Neuronal stem cell (in vitro differentiated cells): ENCODE measurements at regions not wholly inside any gene's neighbourhood (a gene's known extent, or its start where the extent isn't known, plus 50 kb on each side); places are given as distances from the start of the nearest gene placed in this dataset.

ENCODE experiments used
- DNase-seq: peaks from one replicate; pipeline ENCODE4 v3.0.0-alpha.2; 2013; ENCODE audit warnings: low spot score
- H2AFZ ChIP-seq: one replicate; pipeline ENCODE4 v1.6.1; 2013; ENCODE audit warnings: mild to moderate bottlenecking, low read length, inconsistent platforms
- H2AK5ac ChIP-seq: 2 replicates; pipeline ENCODE4 v1.6.1; 2013; ENCODE audit warnings: low read depth, mild to moderate bottlenecking, inconsistent platforms, low read length, moderate library complexity, mixed read lengths
- H2BK120ac ChIP-seq: 2 replicates; pipeline ENCODE4 v1.6.1; 2013; ENCODE audit warnings: low read depth, mild to moderate bottlenecking, inconsistent platforms, low read length, moderate library complexity, mixed read lengths
- H2BK12ac ChIP-seq: one replicate; pipeline ENCODE4 v1.6.1; 2013; ENCODE audit warnings: low read length, inconsistent platforms
- H2BK15ac ChIP-seq: 2 replicates; pipeline ENCODE4 v1.6.1; 2013; ENCODE audit warnings: mild to moderate bottlenecking, low read length, inconsistent platforms, mixed read lengths
- H2BK5ac ChIP-seq: one replicate; pipeline ENCODE4 v1.6.1; 2013; ENCODE audit warnings: inconsistent platforms, mild to moderate bottlenecking, low read length, moderate library complexity
- H3K14ac ChIP-seq: one replicate; pipeline ENCODE4 v1.6.1; 2013; ENCODE audit warnings: low read length, inconsistent platforms
- H3K18ac ChIP-seq: 2 replicates; pipeline ENCODE4 v1.6.1; 2013; ENCODE audit warnings: low read length, inconsistent platforms
- H3K23ac ChIP-seq: 2 replicates; pipeline ENCODE4 v1.6.1; 2013; ENCODE audit warnings: low read depth, mild to moderate bottlenecking, mixed read lengths, low read length, inconsistent platforms; ENCODE audit not compliant: poor library complexity
- H3K27ac ChIP-seq: replicated peaks from 3 replicates; pipeline ENCODE4 v1.5.1; 2013; ENCODE audit warnings: low read length, inconsistent platforms
- H3K27me3 ChIP-seq, 3 experiments: 2 replicates each; pipeline ENCODE4 v1.6.1; 2013; ENCODE audit warnings: low read length in 3 of 3, mild to moderate bottlenecking in 2 of 3, inconsistent platforms in 1 of 3, low read depth in 1 of 3, mixed read lengths in 1 of 3, moderate library complexity in 1 of 3; ENCODE audit not compliant: control insufficient read depth in 3 of 3, insufficient read depth in 3 of 3
- H3K36me3 ChIP-seq, 2 donors: replicated peaks in 1 of 2; 2 replicates each; pipeline ENCODE4 v1.6.1; 2013; ENCODE audit warnings: low read length in 2 of 2; ENCODE audit not compliant: control insufficient read depth in 2 of 2, insufficient read depth in 2 of 2
- H3K4ac ChIP-seq: 2 replicates; pipeline ENCODE4 v1.6.1; 2013; ENCODE audit warnings: inconsistent platforms, mild to moderate bottlenecking, low read length, moderate library complexity
- H3K4me1 ChIP-seq, 2 donors: 1 replicate in 1 of 2; 2 replicates in 1 of 2; pipeline ENCODE4 v1.6.1; 2013; ENCODE audit warnings: low read length in 2 of 2, low read depth in 1 of 2; ENCODE audit not compliant: control insufficient read depth in 2 of 2, insufficient read depth in 1 of 2
- H3K4me2 ChIP-seq: one replicate; pipeline ENCODE4 v1.6.1; 2013; ENCODE audit warnings: mild to moderate bottlenecking, low read length, inconsistent platforms; ENCODE audit not compliant: insufficient read depth, poor library complexity, severe bottlenecking
- H3K4me3 ChIP-seq, 2 donors: 2 replicates each; pipeline ENCODE4 v1.5.1; 2013; ENCODE audit warnings: low read length in 2 of 2, mild to moderate bottlenecking in 2 of 2, inconsistent platforms in 1 of 2, moderate library complexity in 1 of 2
- H3K79me1 ChIP-seq: one replicate; pipeline ENCODE4 v1.6.1; 2013; ENCODE audit warnings: low read depth, mild to moderate bottlenecking, inconsistent platforms, low read length, moderate library complexity
- H3K9ac ChIP-seq: one replicate; pipeline ENCODE4 v1.6.1; 2013; ENCODE audit warnings: mild to moderate bottlenecking, low read depth, low read length, inconsistent platforms; ENCODE audit not compliant: poor library complexity
- H3K9me3 ChIP-seq, 2 donors: replicated peaks in 1 of 2; 2 replicates each; pipeline versions ENCODE3 to v1.6.1; 2013; ENCODE audit warnings: low read length in 2 of 2, mild to moderate bottlenecking in 2 of 2, inconsistent platforms in 1 of 2, low read depth in 1 of 2, mixed read lengths in 1 of 2, moderate library complexity in 1 of 2; ENCODE audit not compliant: control insufficient read depth in 2 of 2, insufficient read depth in 1 of 2
- H4K8ac ChIP-seq: one replicate; pipeline ENCODE4 v1.6.1; 2013; ENCODE audit warnings: low read depth, mild to moderate bottlenecking, inconsistent platforms, low read length, moderate library complexity
- H4K91ac ChIP-seq: one replicate; pipeline ENCODE4 v1.6.1; 2013; ENCODE audit warnings: low read length, low read depth, mild to moderate bottlenecking, inconsistent platforms; ENCODE audit not compliant: poor library complexity
- WGBS, 2 donors: extraction: QIAGEN DNeasy Blood & Tissue Kit; methylation state at CpG; one replicate each; pipeline ENCODE4 v1.1.7; 2013; ENCODE audit warnings: missing lambda C conversion rate in 2 of 2, mixed read lengths in 1 of 2; ENCODE audit not compliant: insufficient read length in 2 of 2, insufficient replicate concordance in 1 of 2; ENCODE audit errors: extremely low coverage in 2 of 2; 5-methylcytosine and 5-hydroxymethylcytosine counted together

DNA sequence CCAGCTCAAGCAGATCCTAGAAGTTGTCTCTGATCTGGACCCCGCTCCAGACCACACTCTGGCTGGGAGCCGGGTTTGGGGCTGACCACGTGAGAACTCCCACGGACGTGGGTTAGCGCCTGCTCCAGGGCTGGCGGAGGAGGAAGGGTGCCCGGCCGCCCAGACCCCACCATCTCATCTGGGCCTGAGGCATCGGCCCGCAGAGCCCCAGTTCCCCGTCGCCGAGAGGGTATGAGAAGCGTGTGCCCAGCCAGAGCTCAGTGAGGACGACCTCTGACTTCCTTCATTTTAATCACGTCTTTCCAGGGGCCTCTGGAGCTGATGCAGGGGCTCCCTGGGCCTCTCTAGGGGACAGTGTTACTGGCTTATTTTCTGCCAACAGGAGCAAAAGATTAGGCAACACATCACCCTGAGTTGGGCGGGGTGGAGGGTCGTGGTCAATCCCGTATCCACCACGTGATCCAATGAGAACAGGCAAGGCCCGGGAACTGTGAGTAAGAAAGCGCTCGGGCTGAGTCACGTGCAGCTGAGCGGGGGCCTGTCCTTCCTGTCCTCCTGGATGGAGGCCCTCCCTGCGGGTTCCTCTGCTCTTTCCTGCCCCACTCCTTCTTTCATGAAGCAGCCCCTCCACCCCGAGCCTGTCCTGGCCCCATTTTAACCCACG, 81.1 kb downstream of the SIK1 start:
- Histone ChIP-seq H2AK5ac (peak overlapping the region; percentile 89), H3K9me3 (peaks cover 0 to 4% of the 10 kb centered on the region in 2 donors), H3K4me1 (peaks cover 6 to 25% of the 10 kb centered on the region in 2 donors), H3K14ac (peak overlapping the region; percentile 11), H3K4me3 (no peak overlapping the region), H3K23ac (no peak overlapping the region), H3K4ac (no peak overlapping the region), H3K9ac (no peak overlapping the region), H2BK120ac (peak overlapping the region; percentile 83), H3K4me2 (no peak overlapping the region), H3K36me3 (no peaks in the 10 kb centered on the region), H4K8ac (no peak overlapping the region), H3K27me3 (no peaks in the 10 kb centered on the region), H3K18ac (peak overlapping the region; percentile 85), H4K91ac (no peak overlapping the region), H2BK15ac (peak overlapping the region; percentile 93), H2BK12ac (peak overlapping the region; percentile 77), H2AFZ (peak overlapping the region; percentile 88), H2BK5ac (peak overlapping the region; percentile 70), H3K27ac (no peak overlapping the region), H3K79me1 (peaks cover 4% of the 10 kb centered on the region)
- WGBS, 2 donors, result no CpG with 5 or more reads among the region's 29 CpGs
- DNase-seq, result no peak

DNA sequence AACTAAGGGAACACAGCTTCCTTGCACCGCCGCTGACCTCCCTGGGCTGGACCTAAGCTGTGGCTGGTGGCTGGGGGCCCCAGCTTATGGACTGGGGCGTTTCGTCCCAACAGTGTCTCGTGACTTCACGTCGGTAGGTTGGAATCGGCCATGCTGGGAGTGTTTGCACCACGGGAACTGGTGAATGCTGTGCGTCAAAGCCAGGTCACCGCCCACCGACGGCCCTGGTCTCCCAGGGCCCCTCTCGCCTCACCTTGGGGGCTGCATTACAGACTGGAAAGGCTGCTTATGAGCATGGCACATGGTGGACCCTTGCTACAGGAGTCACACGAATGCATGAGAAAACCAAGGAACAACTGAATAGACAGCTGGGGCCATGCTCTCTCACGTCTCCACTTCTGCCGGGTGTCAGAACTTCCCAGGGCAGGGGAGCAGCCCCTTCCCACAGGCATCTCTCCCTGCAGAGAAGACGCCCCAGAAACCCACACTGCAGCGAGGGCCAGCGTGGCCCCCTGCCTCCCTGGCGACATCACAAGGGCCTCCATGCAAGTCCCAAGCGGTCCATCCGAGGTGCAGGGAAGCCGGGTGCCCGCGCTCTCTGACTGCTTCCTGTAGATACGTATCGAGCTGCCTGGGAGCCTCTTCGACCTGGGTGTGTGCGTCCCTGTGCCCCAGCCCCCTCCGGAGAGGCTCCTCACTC, 81.7 kb downstream of the SIK1 start:
- peak overlapping the region; percentile 10 for H2BK15ac ChIP-seq
- H2AFZ ChIP-seq, result peak overlapping the region; percentile 53
- no peak overlapping the region for H2BK5ac ChIP-seq
- no peak overlapping the region for H3K4me2 ChIP-seq
- H3K27me3 ChIP-seq, result no peaks in the 10 kb centered on the region
- H3K4me1 ChIP-seq, result peaks cover 9 to 25% of the 10 kb centered on the region in 2 donors
- H3K27ac ChIP-seq, result no peak overlapping the region
- DNase-seq, result no peak
- H2BK12ac ChIP-seq, result no peak overlapping the region
- no peak overlapping the region for H4K91ac ChIP-seq
- no peak overlapping the region for H4K8ac ChIP-seq
- H3K4ac ChIP-seq, result no peak overlapping the region
- peak overlapping the region; percentile 74 for H3K9ac ChIP-seq
- peaks cover 0 to 4% of the 10 kb centered on the region in 2 donors for H3K9me3 ChIP-seq
- peak overlapping the region; percentile 1 for H3K23ac ChIP-seq
- H3K79me1 ChIP-seq, result peaks cover 4% of the 10 kb centered on the region
- no peak overlapping the region for H2BK120ac ChIP-seq
- WGBS, 2 donors, result no CpG with 5 or more reads among the region's 31 CpGs
- H3K18ac ChIP-seq, result peak overlapping the region; percentile 23
- H3K14ac ChIP-seq, result peak overlapping the region; percentile 11
- H2AK5ac ChIP-seq, result no peak overlapping the region
- H3K4me3 ChIP-seq, result no peak overlapping the region
- H3K36me3 ChIP-seq, result no peaks in the 10 kb centered on the region

GRCh38 chr21:43343992-43344886, 82.7 kb downstream of the SIK1 start:
- Histone ChIP-seq H3K9me3 (peaks cover 0 to 6% of the 10 kb centered on the region in 2 donors), H3K23ac (peak overlapping the region; percentile 1), H4K91ac (no peak overlapping the region), H4K8ac (no peak overlapping the region), H3K9ac (peak overlapping the region; percentile 60), H3K14ac (no peak overlapping the region), H2BK5ac (peak overlapping the region; percentile 24), H2BK120ac (no peak overlapping the region), H3K4me2 (no peak overlapping the region), H3K4me1 (peaks cover 9 to 25% of the 10 kb centered on the region in 2 donors), H2AK5ac (peak overlapping the region; percentile 81), H3K4me3 (no peak overlapping the region), H3K18ac (peak overlapping the region; percentile 20), H3K36me3 (no peaks in the 10 kb centered on the region), H2BK12ac (no peak overlapping the region), H3K27ac (no peak overlapping the region), H3K27me3 (no peaks in the 10 kb centered on the region), H2BK15ac (peak overlapping the region; percentile 81), H3K79me1 (peaks cover 6% of the 10 kb centered on the region), H3K4ac (peak overlapping the region; percentile 37), H2AFZ (peak overlapping the region; percentile 53)
- WGBS, 2 donors, result no CpG with 5 or more reads among the region's 37 CpGs
- no peak for DNase-seq
